Endothelial cell of umbilical vein (primary cell): ENCODE measurements at regions not wholly inside any gene's neighbourhood (a gene's known extent, or its start where the extent isn't known, plus 50 kb on each side); places are given as distances from the start of the nearest gene placed in this dataset.

ENCODE experiments used
- BruUV-seq: library from RNA; stranded (reverse); fragments of 400-500 nt; replicated peaks from 2 replicates; lab custom pipeline; 2021; lab: Mats Ljungman, UMichigan
- CTCF ChIA-PET: fragments of 300-600, 350-600 bp; sonication (Branson Sonifier 250); formaldehyde crosslinking; loops from one replicate; lab custom pipeline; 2021; ENCODE audit warnings: antibody characterized with exemption, inconsistent platforms; lab: Charles Lee
- POLR2A ChIA-PET: fragments of 300-600, 350-600 bp; sonication (Branson Sonifier 250); formaldehyde crosslinking; loops from one replicate; lab custom pipeline; 2021; ENCODE audit warnings: antibody characterized with exemption, inconsistent platforms; lab: Charles Lee
- DNase-seq: peaks from one replicate; pipeline ENCODE4 v3.0.0-alpha.2; 2011; ENCODE audit warnings: low read depth, low spot score
- FAIRE-seq: peaks from 2 replicates; lab custom pipeline; 2011; peaks lifted over from hg19 to GRCh38; lab: Jason Lieb, UNC
- H2AFZ ChIP-seq: 2 replicates; pipeline ENCODE4 v1.6.0; 2012; ENCODE audit warnings: low read depth, low read length, control low read depth, inconsistent platforms
- H3K27ac ChIP-seq: 2 replicates; pipeline ENCODE4 v1.5.1; 2011; ENCODE audit warnings: low read depth, mild to moderate bottlenecking, control low read depth, low read length, moderate library complexity; ENCODE audit not compliant: insufficient read depth
- H3K27me3 ChIP-seq, 2 experiments: 2 replicates each; pipeline versions ENCODE4 v1.6.0 to v1.6.1; 2011; ENCODE audit warnings: low read length in 2 of 2, mixed read lengths in 1 of 2; ENCODE audit not compliant: control insufficient read depth in 2 of 2, insufficient read depth in 2 of 2
- H3K36me3 ChIP-seq, 2 experiments: 2 replicates in 1 of 2; 3 replicates in 1 of 2; pipeline ENCODE4 v1.5.1; 2011; ENCODE audit warnings: low read length in 2 of 2, mild to moderate bottlenecking in 1 of 2, moderate library complexity in 1 of 2; ENCODE audit not compliant: control insufficient read depth in 2 of 2, insufficient read depth in 2 of 2; ENCODE audit errors: extremely low read depth in 1 of 2
- H3K4me1 ChIP-seq: 3 replicates; pipeline ENCODE4 v1.5.1; 2011; ENCODE audit warnings: mild to moderate bottlenecking, low read length; ENCODE audit not compliant: control insufficient read depth, insufficient read depth; ENCODE audit errors: extremely low read depth
- H3K4me2 ChIP-seq: 2 replicates; pipeline ENCODE4 v1.6.1; 2011; ENCODE audit warnings: low read length, control low read depth, mixed read lengths; ENCODE audit not compliant: insufficient read depth
- H3K4me3 ChIP-seq, 3 experiments: fragments of 200-600 bp in 1 of 3; sonication (generic), shearing (Covaris generic) in 1 of 3; replicated peaks in 1 of 3; 2 replicates each; pipeline ENCODE4 v1.5.1; 2011 to 2016; ENCODE audit warnings: control low read depth in 3 of 3, low read length in 3 of 3, mild to moderate bottlenecking in 2 of 3, inconsistent platforms in 1 of 3, low read depth in 1 of 3, moderate library complexity in 1 of 3; ENCODE audit not compliant: insufficient read depth in 1 of 3
- H3K79me2 ChIP-seq: 2 replicates; pipeline ENCODE4 v1.6.0; 2012; ENCODE audit warnings: low read length, inconsistent platforms; ENCODE audit not compliant: control insufficient read depth, insufficient read depth
- H3K9ac ChIP-seq: replicated peaks from 2 replicates; pipeline ENCODE3; 2011; ENCODE audit warnings: low read length, control low read depth; ENCODE audit not compliant: insufficient read depth; ENCODE audit errors: extremely low read depth
- H3K9me1 ChIP-seq: replicated peaks from 3 replicates; pipeline ENCODE4 v1.6.0; 2011; ENCODE audit warnings: mild to moderate bottlenecking, low read length; ENCODE audit not compliant: control insufficient read depth, insufficient read depth; ENCODE audit errors: extremely low read depth
- H3K9me3 ChIP-seq: replicated peaks from 2 replicates; pipeline ENCODE4 v1.5.1; 2012; ENCODE audit warnings: low read length, inconsistent platforms; ENCODE audit not compliant: control insufficient read depth, insufficient read depth
- H4K20me1 ChIP-seq: replicated peaks from 2 replicates; pipeline ENCODE3; 2011; ENCODE audit warnings: mild to moderate bottlenecking, low read length; ENCODE audit not compliant: control insufficient read depth, insufficient read depth; ENCODE audit errors: extremely low read depth
- CTCF ChIP-seq, 2 donors: IDR thresholded peaks; 1 replicate in 1 of 2; 2 replicates in 1 of 2; pipeline ENCODE4 v1.5.1; 2011; ENCODE audit warnings: low read length in 2 of 2, mild to moderate bottlenecking in 2 of 2, moderate library complexity in 2 of 2, control low read depth in 1 of 2, inconsistent platforms in 1 of 2, low read depth in 1 of 2; ENCODE audit not compliant: insufficient read depth in 1 of 2; ENCODE audit errors: extremely low read depth in 1 of 2
- EZH2 ChIP-seq: IDR thresholded peaks from 2 replicates; pipeline ENCODE4 v1.6.1; 2012; ENCODE audit warnings: borderline replicate concordance, low read depth, mild to moderate bottlenecking, moderate library complexity, low read length, inconsistent platforms; ENCODE audit not compliant: severe bottlenecking
- FOS ChIP-seq: IDR thresholded peaks from 2 replicates; pipeline ENCODE4 v1.6.1; 2011; ENCODE audit warnings: mild to moderate bottlenecking, low read length, moderate library complexity, borderline replicate concordance; ENCODE audit not compliant: insufficient read depth
- GATA2 ChIP-seq: IDR thresholded peaks from 2 replicates; pipeline ENCODE4 v1.7.0; 2011; ENCODE audit warnings: low read depth, mild to moderate bottlenecking, moderate library complexity, mixed read lengths, low read length; ENCODE audit not compliant: insufficient read length, insufficient read depth
- JUN ChIP-seq: IDR thresholded peaks from 2 replicates; pipeline ENCODE4 v1.6.1; 2011; ENCODE audit warnings: borderline replicate concordance, low read depth; ENCODE audit not compliant: insufficient read length, insufficient read depth
- MAX ChIP-seq: IDR thresholded peaks from 2 replicates; pipeline ENCODE4 v1.6.1; 2011; ENCODE audit not compliant: insufficient read depth, insufficient read length
- MYC ChIP-seq: IDR thresholded peaks from one replicate; pipeline ENCODE4 v1.6.1; 2011; ENCODE audit warnings: mild to moderate bottlenecking, low read depth, low read length
- POLR2A ChIP-seq: IDR thresholded peaks from 2 replicates; pipeline ENCODE4 v1.6.1; 2012; ENCODE audit warnings: low read depth, mild to moderate bottlenecking, control low read depth, low read length
- POLR2AphosphoS5 ChIP-seq: IDR thresholded peaks from 2 replicates; pipeline ENCODE4 v1.6.1; 2012; ENCODE audit warnings: low read depth, mild to moderate bottlenecking, control low read depth, low read length, moderate library complexity; ENCODE audit not compliant: insufficient read depth
- dilution Hi-C: fragments of 300-500 bp; cut with MboI; formaldehyde crosslinking; loops from one replicate; pipeline ENCODE4 v1.15.0; 2019; ENCODE audit warnings: low sequenced_read_pairs; ENCODE audit not compliant: extremely low pct_ligation_motif_present
- intact Hi-C: fragments of 100-400 bp; cut with micrococcal nuclease; formaldehyde crosslinking; loops from one replicate; pipeline ENCODE4 v1.10.0; 2022

- dilution Hi-C loops, result no loop called here
- CTCF ChIA-PET, result no interaction called here
- H2AFZ ChIP-seq, result no peak overlapping the region
Observed at GRCh38 chr9:115492869-115493268, 374.9 kb upstream of the TNC start.

GRCh38 chr9:115494393-115494792 lies 376.4 kb upstream of the TNC start:
- Histone ChIP-seq H4K20me1 (no peaks in the 10 kb centered on the region), H3K4me3 (no peak overlapping the region), H3K79me2 (no peaks in the 10 kb centered on the region), H3K36me3 (no peaks in the 10 kb centered on the region), H3K27ac (no peak overlapping the region), H3K9me1 (no peaks in the 10 kb centered on the region), H2AFZ (no peak overlapping the region), H3K9me3 (no peaks in the 10 kb centered on the region), H3K9ac (no peak overlapping the region), H3K4me2 (no peak overlapping the region), H3K27me3 (no peaks in the 10 kb centered on the region), H3K4me1 (no peaks in the 10 kb centered on the region)
- FAIRE-seq (no peak), DNase-seq (no peak)
- CTCF ChIA-PET, result no interaction called here
- TF ChIP-seq CTCF (IDR thresholded peaks at IDR 0.05; ENCODE audit: extremely low read depth in 1 of 2, insufficient read depth in 1 of 2, low read depth in 1 of 2, low read length in 2 of 2) (no peak), MYC (no peak), GATA2 (no peak), JUN (no peak), FOS (no peak), POLR2AphosphoS5 (no peak), MAX (no peak), POLR2A (no peak), EZH2 (no peak)
- intact Hi-C loops, result no loop called here
- dilution Hi-C loops, result no loop called here
- no TSS peak for BruUV-seq
- POLR2A ChIA-PET, result no interaction called here

More at GRCh38 chr9:115492869-115493268, 374.9 kb upstream of the TNC start:
- H3K4me1 ChIP-seq, result no peaks in the 10 kb centered on the region
- no peaks in the 10 kb centered on the region for H3K36me3 ChIP-seq
- H3K4me3 ChIP-seq, result no peak overlapping the region
- intact Hi-C loops, result no loop called here
- H3K27me3 ChIP-seq, result no peaks in the 10 kb centered on the region
- no peak for TF ChIP-seq POLR2A
- TF ChIP-seq MYC, result no peak
- TF ChIP-seq EZH2, result no peak
- TF ChIP-seq FOS, result no peak
- no peaks in the 10 kb centered on the region for H4K20me1 ChIP-seq
- no peaks in the 10 kb centered on the region for H3K9me3 ChIP-seq
- no peaks in the 10 kb centered on the region for H3K9me1 ChIP-seq
- no peak for FAIRE-seq
- no peak overlapping the region for H3K27ac ChIP-seq
- H3K9ac ChIP-seq, result no peak overlapping the region
- H3K79me2 ChIP-seq, result no peaks in the 10 kb centered on the region
- no peak for DNase-seq
- POLR2A ChIA-PET, result no interaction called here
- BruUV-seq, result no TSS peak
- H3K4me2 ChIP-seq, result no peak overlapping the region
